Right ventricle myocardium inferior (tissue), 1 donor: ENCODE measurements at regions not wholly inside any gene's neighbourhood (a gene's known extent, or its start where the extent isn't known, plus 50 kb on each side); places are given as distances from the start of the nearest gene placed in this dataset.
"Not testable (repeated sequence)": the region's sequence is repeated elsewhere in the genome, so short reads cannot be mapped to it uniquely, and the experiment has no call there.

Source experiments
- ATAC-seq: fragments of 200-7000 bp; cut with Tn5 transposase; one replicate; pipeline ENCODE4 v1.9.1; 2020; ENCODE audit warnings: mild to moderate bottlenecking, moderate library complexity
- DNase-seq: peaks from one replicate; pipeline ENCODE4 v3.0.0; 2021; ENCODE audit errors: missing footprints
- intact Hi-C: fragments of 100-400 bp; cut with DNase I; formaldehyde crosslinking; loops from one replicate; pipeline ENCODE4 v1.11.0; 2022
- donor health status: DM: no; HTN: yes; CAD: no; lungs with severe emphysema.

DNA sequence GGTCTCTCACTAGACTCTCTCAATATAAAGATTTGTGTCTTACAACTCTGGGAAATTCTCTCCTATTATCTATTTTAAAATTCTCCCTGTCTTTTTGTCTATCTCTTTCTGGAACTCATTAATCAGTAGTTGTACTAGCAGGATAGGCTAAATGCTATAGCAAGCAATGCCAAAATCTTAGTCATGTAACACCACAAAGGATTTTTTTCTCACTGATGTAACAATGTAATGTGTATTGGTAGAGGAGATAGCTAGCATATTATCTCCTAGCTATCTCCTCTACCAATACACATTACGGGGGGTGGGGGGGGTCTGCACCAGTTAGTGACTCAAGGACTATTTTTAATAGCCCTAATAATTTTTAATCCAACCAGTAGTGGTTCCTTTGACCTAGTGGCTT is 225.4 kb downstream of the KLHL28 start:
- no peak for DNase-seq
- ATAC-seq: no peak
- intact Hi-C loops: no loop called here

GRCh38 chr14:44732144-44732543 is 225.1 kb upstream of the FSCB start:
- no peak for DNase-seq
- intact Hi-C loops: no loop called here
- no peak for ATAC-seq

DNA sequence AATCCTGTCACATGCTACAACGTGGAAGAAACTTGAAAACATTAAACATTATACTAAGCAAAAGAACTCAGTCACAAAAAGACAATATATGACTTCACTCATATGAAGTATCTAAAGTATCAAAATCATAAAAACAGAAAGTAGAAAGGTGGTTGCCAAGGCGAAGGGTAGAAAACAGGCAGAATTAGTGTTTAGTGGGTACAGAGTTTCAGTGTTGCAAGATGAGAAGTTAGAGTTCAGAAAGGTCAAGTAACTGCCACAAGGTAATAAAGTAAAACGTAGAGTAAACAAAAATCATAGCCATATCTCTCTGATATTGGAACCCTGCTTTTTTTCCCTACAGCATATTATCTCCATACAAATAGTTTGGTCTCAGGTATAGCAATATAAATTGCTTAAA is 223.8 kb upstream of the FSCB start:
- DNase-seq (no peak), ATAC-seq (no peak)
- intact Hi-C loops: no loop called here

DNA sequence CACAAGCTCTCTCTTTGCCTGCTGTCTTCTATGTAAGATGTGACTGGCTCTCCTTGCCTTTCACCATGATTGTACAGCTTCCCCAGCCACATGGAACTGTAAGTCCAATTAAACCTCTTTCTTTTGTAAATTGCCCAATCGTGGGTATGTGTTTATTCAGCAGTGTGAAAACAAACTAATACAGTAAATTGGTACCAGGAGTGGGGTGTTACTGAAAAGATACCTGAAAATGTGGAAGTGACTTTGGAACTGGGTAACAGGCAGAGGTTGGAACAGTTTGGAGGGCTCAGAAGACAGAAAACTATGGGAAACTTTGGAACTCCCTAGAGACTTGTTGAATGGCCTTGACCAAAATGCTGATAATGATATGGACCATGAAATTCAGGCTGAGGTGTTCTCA is 214.3 kb upstream of the FSCB start:
- intact Hi-C loops, ATAC-seq, DNase-seq: not testable (repeated sequence)

- DNase-seq (no peak), ATAC-seq (no peak)
- intact Hi-C loops: no loop called here
Measured at GRCh38 chr14:44720707-44721106, 213.6 kb upstream of the FSCB start.

DNA sequence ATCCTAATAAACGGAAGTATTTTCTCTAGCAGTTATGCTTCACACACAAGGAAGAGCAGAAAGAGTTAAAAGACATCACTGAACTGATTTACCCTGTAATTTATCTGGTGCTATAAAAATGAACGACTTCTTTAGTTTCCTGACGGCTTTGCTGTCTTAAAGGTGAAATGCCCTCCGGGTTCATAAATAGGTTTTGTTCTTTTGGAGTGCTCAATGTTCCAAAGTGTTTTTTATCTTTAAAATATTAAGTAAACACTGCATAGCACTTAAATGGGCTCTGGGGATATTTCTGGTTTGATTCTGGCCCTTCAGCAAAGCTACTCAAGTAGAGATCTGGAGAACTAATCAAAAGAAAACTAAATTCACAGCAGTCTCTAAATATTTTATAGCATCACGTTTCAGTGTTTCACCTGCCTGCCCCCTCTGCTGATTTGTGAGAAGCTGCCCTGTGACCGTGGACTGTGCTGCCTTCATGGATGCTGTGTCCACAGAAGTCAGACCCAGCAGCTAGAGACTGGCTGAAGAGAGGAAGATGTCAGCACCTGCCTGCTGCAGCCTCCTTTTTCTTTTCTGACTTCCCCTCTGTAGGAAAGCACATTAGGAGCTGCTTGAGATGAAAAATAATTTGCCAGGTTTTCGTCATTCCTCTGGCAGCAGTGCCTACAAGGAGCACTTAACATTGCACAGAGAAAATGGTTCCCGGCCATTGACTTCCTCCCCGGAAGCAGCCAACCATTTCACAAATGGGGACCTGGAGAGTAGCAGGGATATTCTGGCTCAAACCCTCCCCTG is 205.1 kb upstream of the FSCB start:
- intact Hi-C loops: no loop called here
- no peak for ATAC-seq

DNA sequence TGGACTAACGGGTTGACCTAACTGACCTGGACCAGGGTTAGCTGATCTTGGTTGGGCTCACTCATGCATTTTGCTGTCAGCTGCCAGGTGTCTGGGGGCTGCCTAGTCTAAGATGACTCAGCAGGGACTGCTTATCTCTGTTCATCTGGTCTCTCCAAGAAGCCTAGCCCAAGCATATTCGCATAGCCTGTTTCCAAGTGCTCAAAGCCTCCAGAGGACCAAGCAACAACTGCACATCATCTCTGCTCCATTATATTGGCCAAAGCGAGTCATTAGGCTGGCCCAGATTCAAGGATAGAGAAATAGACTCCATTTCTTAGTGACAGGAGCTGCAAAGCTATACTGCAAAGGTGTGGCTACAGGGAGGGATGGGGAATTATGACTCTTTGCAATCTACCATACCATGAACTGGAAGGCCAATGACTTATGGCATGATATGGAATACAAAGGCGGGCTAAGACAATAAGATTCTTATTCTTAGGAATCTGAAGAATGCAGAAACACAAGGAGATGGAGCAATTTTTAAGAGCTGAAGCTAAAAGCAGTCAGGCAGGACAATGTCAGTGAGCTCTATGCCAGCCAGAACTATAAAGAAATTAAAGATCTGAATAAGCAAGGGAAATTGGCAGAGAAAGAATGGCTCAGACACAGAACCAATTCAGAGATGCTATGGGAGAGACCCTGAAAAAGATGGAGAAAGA is 194.6 kb upstream of the FSCB start:
- intact Hi-C loops: no loop called here
- ATAC-seq (no peak), DNase-seq (no peak)

More for the DNA sequence above, 205.1 kb upstream of the FSCB start:
- no peak for DNase-seq

GRCh38 chr14:44700694-44701093 is 193.6 kb upstream of the FSCB start:
- ATAC-seq: no peak
- no peak for DNase-seq
- intact Hi-C loops: no loop called here

- intact Hi-C loops: no loop called here
- ATAC-seq (no peak), DNase-seq (no peak)
Measured at GRCh38 chr14:44700184-44700583, 193.1 kb upstream of the FSCB start.

GRCh38 chr14:44699391-44699790 is 192.3 kb upstream of the FSCB start:
- intact Hi-C loops: no loop called here

GRCh38 chr14:44669496-44669895 is 162.4 kb upstream of the FSCB start:
- no peak for DNase-seq
- intact Hi-C loops: no loop called here
- no peak for ATAC-seq

More at GRCh38 chr14:44699391-44699790, 192.3 kb upstream of the FSCB start:
- DNase-seq (no peak), ATAC-seq (no peak)

GRCh38 chr14:44663136-44663535 is 156.1 kb upstream of the FSCB start:
- intact Hi-C loops: no loop called here
- DNase-seq (no peak), ATAC-seq (no peak)

GRCh38 chr14:44662250-44662891 is 155.3 kb upstream of the FSCB start:
- intact Hi-C loops: no loop called here
- DNase-seq (no peak), ATAC-seq (no peak)

DNA sequence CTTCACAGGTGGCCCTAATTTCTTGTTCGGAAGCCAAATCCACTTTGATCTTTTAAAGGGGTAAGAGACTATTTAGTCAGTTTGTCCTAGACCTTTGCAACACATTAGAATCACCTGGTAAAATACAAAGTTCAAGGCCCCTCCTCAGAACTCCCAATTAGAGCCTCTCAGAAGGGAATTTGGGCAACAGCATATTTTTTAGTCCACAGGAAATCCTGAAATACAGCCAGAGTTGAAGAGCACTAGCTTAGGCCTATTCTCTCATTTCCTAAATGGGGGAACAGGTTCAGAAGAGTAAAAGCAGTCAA is 151.3 kb upstream of the FSCB start:
- ATAC-seq (no peak), DNase-seq (no peak)
- intact Hi-C loops: no loop called here

DNA sequence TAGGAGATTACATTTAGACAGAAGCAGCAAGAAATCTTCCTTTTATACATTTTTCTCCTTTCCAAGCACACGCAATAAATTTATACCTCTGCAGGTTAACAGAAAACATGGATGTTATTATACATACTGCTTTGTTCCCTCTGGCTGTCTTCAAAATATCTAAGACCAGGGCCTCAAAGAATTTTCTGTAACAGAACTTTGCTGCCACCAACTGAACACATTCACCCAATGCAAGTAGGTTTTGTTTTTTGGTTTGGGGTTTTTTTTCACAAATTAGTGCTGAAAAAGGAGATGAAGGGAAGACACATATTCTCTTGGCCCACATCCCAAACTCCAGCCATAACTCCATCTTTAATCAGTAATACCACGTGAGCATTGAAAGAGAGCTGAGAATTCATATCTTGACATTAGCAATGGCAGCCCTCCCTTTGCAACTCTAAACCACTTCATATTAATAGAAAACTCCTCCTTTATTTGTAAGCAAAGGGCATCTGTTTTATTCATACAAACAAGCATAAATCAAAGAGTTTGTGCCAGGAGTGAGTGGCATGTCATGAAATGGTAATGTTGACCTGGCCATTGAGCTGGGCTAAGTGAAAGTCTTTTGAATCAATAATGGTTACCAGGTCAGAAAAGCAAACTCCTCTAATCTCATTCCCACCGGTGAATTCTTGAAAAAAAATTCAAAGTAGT is 150.8 kb upstream of the FSCB start:
- ATAC-seq (no peak), DNase-seq (no peak)
- intact Hi-C loops: no loop called here

DNA sequence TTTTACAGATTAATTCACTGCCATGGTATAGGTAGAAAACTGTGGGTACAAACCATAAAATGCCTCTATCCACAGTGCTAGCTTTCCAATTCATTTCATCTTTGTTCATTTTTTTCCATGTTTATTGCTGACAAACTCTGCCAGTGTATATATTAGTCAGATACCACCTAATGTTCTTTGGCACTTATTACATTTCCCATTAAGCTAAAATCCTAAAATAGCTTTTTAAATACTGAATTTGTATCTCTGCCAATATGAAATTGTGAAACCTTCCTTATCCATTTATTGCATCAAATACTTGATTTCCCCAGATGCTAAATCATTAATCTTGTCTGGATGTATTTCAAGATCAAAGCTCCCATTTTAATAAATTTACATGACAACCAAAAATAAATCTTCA is 150.1 kb upstream of the FSCB start:
- intact Hi-C loops: no loop called here
- DNase-seq: no peak
- no peak for ATAC-seq

GRCh38 chr14:44654591-44654990 is 147.5 kb upstream of the FSCB start:
- ATAC-seq (no peak), DNase-seq (no peak)
- intact Hi-C loops: no loop called here

GRCh38 chr14:44653641-44654040 is 146.6 kb upstream of the FSCB start:
- intact Hi-C loops: no loop called here
- no peak for ATAC-seq

DNA sequence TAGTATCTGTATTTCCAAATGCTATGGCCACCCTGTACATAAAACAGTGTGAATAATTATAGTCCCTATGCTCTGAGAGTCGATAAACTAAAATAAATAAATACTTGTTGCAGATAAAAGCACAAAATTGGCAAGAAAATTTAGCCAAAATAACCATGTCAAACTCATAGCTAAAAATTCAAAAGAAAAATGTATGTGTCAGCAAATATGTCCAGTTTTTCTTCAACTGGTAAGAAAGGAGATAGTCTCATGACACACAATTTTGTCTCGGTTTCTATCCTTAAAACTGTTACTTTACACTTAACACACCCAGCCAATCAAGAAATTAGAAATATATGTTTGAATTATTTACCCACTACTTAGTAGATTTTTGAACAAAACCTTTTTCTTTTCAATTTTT is 145.6 kb upstream of the FSCB start:
- no peak for ATAC-seq
- intact Hi-C loops: no loop called here

More at GRCh38 chr14:44653641-44654040, 146.6 kb upstream of the FSCB start:
- DNase-seq: no peak

GRCh38 chr14:44649061-44649460 is 142.0 kb upstream of the FSCB start:
- intact Hi-C loops: no loop called here
- ATAC-seq (no peak), DNase-seq (no peak)

More for the DNA sequence above, 145.6 kb upstream of the FSCB start:
- DNase-seq: no peak
